HK-2 (cell line): ENCODE measurements at regions not wholly inside any gene's neighbourhood (a gene's known extent, or its start where the extent isn't known, plus 50 kb on each side); places are given as distances from the start of the nearest gene placed in this dataset.
"Not testable (repeated sequence)": the region's sequence is repeated elsewhere in the genome, so short reads cannot be mapped to it uniquely, and the experiment has no call there.

Source experiments
- DNase-seq: peaks from one replicate; pipeline ENCODE4 v3.0.0-alpha.2; 2018; ENCODE audit not compliant: unreplicated experiment

- no peak for DNase-seq
Observed at GRCh38 chr4:141459020-141459419, 177.4 kb upstream of the IL15 start.

- no peak for DNase-seq
Observed at GRCh38 chr4:141462361-141462760, 174.0 kb upstream of the IL15 start.

- DNase-seq = no peak
Observed at GRCh38 chr4:141463678-141464077, 172.7 kb upstream of the IL15 start.

GRCh38 chr4:141464366-141464765 lies 172.0 kb upstream of the IL15 start:
- DNase-seq = no peak

GRCh38 chr4:141465171-141465570 lies 171.2 kb upstream of the IL15 start:
- DNase-seq = no peak

- no peak for DNase-seq
Observed at GRCh38 chr4:141467225-141467624, 169.2 kb upstream of the IL15 start.

GRCh38 chr4:141469392-141469791 lies 167.0 kb upstream of the IL15 start:
- DNase-seq = no peak

- no peak for DNase-seq
Observed at GRCh38 chr4:141473026-141473540, 163.3 kb upstream of the IL15 start.

GRCh38 chr4:141473952-141474351 lies 162.4 kb upstream of the IL15 start:
- no peak for DNase-seq

GRCh38 chr4:141480950-141481349 lies 155.4 kb upstream of the IL15 start:
- no peak for DNase-seq

GRCh38 chr4:141484298-141484697 lies 152.1 kb upstream of the IL15 start:
- DNase-seq = not testable (repeated sequence)

GRCh38 chr4:141486375-141486997 lies 149.9 kb upstream of the IL15 start:
- no peak for DNase-seq

- no peak for DNase-seq
Observed at GRCh38 chr4:141497627-141498026, 138.8 kb upstream of the IL15 start.

- no peak for DNase-seq
Observed at GRCh38 chr4:141499261-141499853, 137.0 kb upstream of the IL15 start.

GRCh38 chr4:141501395-141501794 lies 135.0 kb upstream of the IL15 start:
- no peak for DNase-seq

- no peak for DNase-seq
Observed at GRCh38 chr4:141501931-141502330, 134.5 kb upstream of the IL15 start.

GRCh38 chr4:141502755-141503154 lies 133.6 kb upstream of the IL15 start:
- DNase-seq = no peak

- DNase-seq = no peak
Observed at GRCh38 chr4:141503260-141503659, 133.1 kb upstream of the IL15 start.

GRCh38 chr4:141511055-141511454 lies 125.3 kb upstream of the IL15 start:
- DNase-seq = no peak

GRCh38 chr4:141513866-141514265 lies 122.5 kb upstream of the IL15 start:
- DNase-seq = no peak

- no peak for DNase-seq
Observed at GRCh38 chr4:141518222-141518621, 118.2 kb upstream of the IL15 start.

GRCh38 chr4:141524116-141524515 lies 112.3 kb upstream of the IL15 start:
- DNase-seq = no peak

GRCh38 chr4:141524841-141525240 lies 111.5 kb upstream of the IL15 start:
- no peak for DNase-seq

- DNase-seq = no peak
Observed at GRCh38 chr4:141530627-141531026, 105.8 kb upstream of the IL15 start.
